HCT116 (cell line): ENCODE measurements at regions not wholly inside any gene's neighbourhood (a gene's known extent, or its start where the extent isn't known, plus 50 kb on each side); places are given as distances from the start of the nearest gene placed in this dataset.

Source experiments
- ATAC-seq: fragments of 200-7000 bp; cut with Tn5 transposase; 2 replicates; pipeline ENCODE4 v1.9.1; 2020; ENCODE audit warnings: mild to moderate bottlenecking, moderate library complexity
- BruUV-seq: library from RNA; stranded (reverse); fragments of 400-500 nt; replicated peaks from 2 replicates; lab custom pipeline; 2021; lab: Mats Ljungman, UMichigan
- CTCF ChIA-PET: fragments of 300-600 bp; sonication (Branson Sonifier 250); formaldehyde crosslinking; loops from one replicate; lab custom pipeline; 2021; ENCODE audit warnings: antibody characterized with exemption; lab: Charles Lee
- POLR2A ChIA-PET: fragments of 300-600, 350-600 bp; sonication (Branson Sonifier 250); formaldehyde crosslinking; loops from one replicate; lab custom pipeline; 2021; ENCODE audit warnings: antibody characterized with exemption; lab: Charles Lee
- RAD21 ChIA-PET, 2 experiments: fragments of 300-600 bp; sonication (Branson Sonifier 250); formaldehyde crosslinking; loops; one replicate each; lab custom pipeline; 2023; ENCODE audit warnings: low total read pairs in 2 of 2; ENCODE audit not compliant: uncharacterized antibody in 2 of 2, unreplicated experiment in 2 of 2, low non-redundant PET in 1 of 2; lab: Charles Lee
- DNase-seq: peaks from one replicate; pipeline ENCODE4 v3.0.0-alpha.2; 2010; ENCODE audit warnings: low read depth, low spot score
- H2AFZ ChIP-seq: fragments of 200-600 bp; shearing (Covaris generic), sonication (generic); 2 replicates; pipeline ENCODE4 v1.6.1; 2017; ENCODE audit warnings: low read depth, mixed run types, mixed read lengths, antibody characterized with exemption, low read length; ENCODE audit not compliant: poor library complexity, severe bottlenecking
- H3K27ac ChIP-seq: 2 replicates; pipeline ENCODE4 v1.5.1; 2012; ENCODE audit warnings: low read depth, low read length
- H3K27me3 ChIP-seq: fragments of 200-600 bp; sonication (generic); 2 replicates; pipeline ENCODE4 v1.6.1; 2016; ENCODE audit warnings: mixed run types, low read length, mixed read lengths; ENCODE audit not compliant: insufficient read depth
- H3K36me3 ChIP-seq, 2 experiments: fragments of 200-500 bp in 1 of 2; fragments of 200-600 bp in 1 of 2; sonication (Bioruptor generic) in 1 of 2; sonication (generic) in 1 of 2; 2 replicates each; pipeline versions ENCODE4 v1.5.1 to v1.6.1; 2014 to 2016; ENCODE audit warnings: low read length in 2 of 2, inconsistent platforms in 1 of 2, mixed read lengths in 1 of 2, mixed run types in 1 of 2; ENCODE audit not compliant: insufficient read depth in 2 of 2, control insufficient read depth in 1 of 2
- H3K4me1 ChIP-seq, 2 experiments: fragments of 200-600 bp in 1 of 2; sonication (generic) in 1 of 2; 2 replicates each; pipeline versions ENCODE4 v1.5.1 to v1.6.1; 2012 to 2017; ENCODE audit warnings: low read length in 2 of 2, inconsistent platforms in 1 of 2, mild to moderate bottlenecking in 1 of 2, mixed read lengths in 1 of 2, mixed run types in 1 of 2, moderate library complexity in 1 of 2; ENCODE audit not compliant: insufficient read depth in 2 of 2, control insufficient read depth in 1 of 2
- H3K4me2 ChIP-seq: fragments of 200-600 bp; sonication (generic); 2 replicates; pipeline ENCODE4 v1.6.1; 2017; ENCODE audit warnings: mixed run types, low read length, mixed read lengths
- H3K4me3 ChIP-seq, 2 experiments: fragments of 200-600 bp in 1 of 2; sonication (generic) in 1 of 2; replicated peaks in 1 of 2; 2 replicates each; pipeline ENCODE4 v1.5.1; 2011 to 2016; ENCODE audit warnings: low read length in 2 of 2, control low read depth in 1 of 2, low read depth in 1 of 2, mild to moderate bottlenecking in 1 of 2, mixed read lengths in 1 of 2, mixed run types in 1 of 2
- H3K79me2 ChIP-seq: fragments of 200-600 bp; sonication (generic); 2 replicates; pipeline ENCODE4 v1.6.1; 2017; ENCODE audit warnings: mild to moderate bottlenecking, mixed run types, low read length, moderate library complexity, mixed read lengths; ENCODE audit not compliant: insufficient read depth
- H3K9ac ChIP-seq: fragments of 200-600 bp; sonication (generic); 2 replicates; pipeline ENCODE4 v1.6.1; 2016; ENCODE audit warnings: low read length, mixed read lengths
- H3K9me2 ChIP-seq: fragments of 200-600 bp; sonication (generic), shearing (Covaris generic); 2 replicates; pipeline ENCODE4 v1.6.1; 2017; ENCODE audit warnings: mixed run types, mild to moderate bottlenecking, moderate library complexity; ENCODE audit not compliant: insufficient read depth
- H3K9me3 ChIP-seq, 2 experiments: fragments of 200-500 bp in 1 of 2; fragments of 200-600 bp in 1 of 2; sonication (Bioruptor generic) in 1 of 2; sonication (generic) in 1 of 2; 2 replicates each; pipeline ENCODE4 v1.6.1; 2014 to 2017; ENCODE audit warnings: low read length in 2 of 2, mixed read lengths in 2 of 2, inconsistent platforms in 1 of 2, low read depth in 1 of 2, mild to moderate bottlenecking in 1 of 2, mixed run types in 1 of 2, moderate library complexity in 1 of 2; ENCODE audit not compliant: control insufficient read depth in 1 of 2, insufficient read depth in 1 of 2
- H4K20me1 ChIP-seq: fragments of 200-600 bp; sonication (generic), shearing (Covaris generic); 2 replicates; pipeline ENCODE4 v1.6.1; 2017; ENCODE audit warnings: mixed run types, mild to moderate bottlenecking, moderate library complexity; ENCODE audit not compliant: insufficient read depth
- CBX3 ChIP-seq: IDR thresholded peaks from 2 replicates; pipeline ENCODE4 v1.6.1; 2012; ENCODE audit warnings: low read depth
- EGR1 ChIP-seq: IDR thresholded peaks from 2 replicates; pipeline ENCODE4 v1.6.1; 2012; ENCODE audit warnings: low read depth
- EZH2phosphoT487 ChIP-seq: fragments of 200-600 bp; IDR thresholded peaks from 2 replicates; pipeline ENCODE4 v1.6.1; 2018; ENCODE audit warnings: antibody characterized with exemption, borderline replicate concordance
- FOSL1 ChIP-seq: IDR thresholded peaks from 2 replicates; pipeline ENCODE4 v1.6.1; 2012; ENCODE audit warnings: low read depth
- JUND ChIP-seq: IDR thresholded peaks from 2 replicates; pipeline ENCODE4 v1.6.1; 2012
- POLR2AphosphoS5 ChIP-seq: IDR thresholded peaks from 2 replicates; pipeline ENCODE4 v1.6.1; 2011; ENCODE audit warnings: mild to moderate bottlenecking, low read depth, low read length, moderate library complexity
- SP1 ChIP-seq: IDR thresholded peaks from 2 replicates; pipeline ENCODE4 v1.6.1; 2012; ENCODE audit warnings: low read depth
- SRF ChIP-seq: IDR thresholded peaks from 2 replicates; pipeline ENCODE4 v1.6.1; 2012; ENCODE audit warnings: low read depth
- ZNF274 ChIP-seq: fragments of 200-500 bp; sonication (Bioruptor generic); IDR thresholded peaks from 2 replicates; pipeline ENCODE4 v1.6.1; 2014; ENCODE audit warnings: mild to moderate bottlenecking, low read depth, low read length, inconsistent platforms
- intact Hi-C: fragments of 100-400 bp; cut with micrococcal nuclease; formaldehyde crosslinking; loops from 2 replicates; pipeline ENCODE4 v1.10.0; 2022
- TF ChIP-seq, protein P1 (sequence below): IDR thresholded peaks from 2 replicates; pipeline ENCODE4 v1.6.1; 2012
- TF ChIP-seq, protein P2 (sequence below): IDR thresholded peaks from 2 replicates; pipeline ENCODE4 v1.6.1; 2012; ENCODE audit warnings: low read depth

DNA sequence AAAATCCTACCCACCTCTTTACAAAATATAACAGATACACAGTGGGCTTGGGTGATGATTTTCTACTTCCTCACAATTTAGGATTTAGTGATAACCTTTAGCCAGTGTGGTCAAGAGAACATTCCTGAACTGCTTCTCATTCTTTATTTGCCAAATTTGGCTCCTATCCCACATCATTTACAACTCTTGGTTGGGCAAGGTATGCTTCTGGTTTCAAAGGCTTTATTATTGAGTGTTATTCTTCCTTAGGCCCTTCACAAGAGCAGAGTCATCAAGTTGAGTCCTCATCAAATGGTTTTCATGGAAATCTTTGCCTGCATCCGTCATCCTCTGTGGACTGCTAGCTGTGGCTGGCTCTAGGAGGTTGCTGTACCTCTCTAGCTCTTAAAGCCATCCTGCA, 472.0 kb upstream of the ETAA1 start:
- ChIA-PET POLR2A (no interaction called here), CTCF (no interaction called here), RAD21 (no interaction called here)
- no peaks in the 10 kb centered on the region for H3K4me1 ChIP-seq
- intact Hi-C loops: no loop called here
- H2AFZ ChIP-seq: no peak overlapping the region
- H3K27ac ChIP-seq: no peak overlapping the region
- no TSS peak for BruUV-seq
- H3K9me2 ChIP-seq: no peaks in the 10 kb centered on the region
- no peak for ATAC-seq
- H3K4me2 ChIP-seq: no peak overlapping the region
- no peaks in the 10 kb centered on the region for H3K36me3 ChIP-seq
- H4K20me1 ChIP-seq: no peaks in the 10 kb centered on the region
- peaks cover 0 to 5% of the 10 kb centered on the region in 2 experiments; a peak in 2 of 4 replicates for H3K9me3 ChIP-seq
- H3K4me3 ChIP-seq: no peak overlapping the region
- H3K27me3 ChIP-seq: no peaks in the 10 kb centered on the region
- no peak overlapping the region for H3K9ac ChIP-seq
- DNase-seq: no peak
- H3K79me2 ChIP-seq: no peaks in the 10 kb centered on the region
- TF ChIP-seq POLR2AphosphoS5: no peak
- no peak for TF ChIP-seq SP1
- TF ChIP-seq CBX3: no peak
- no peak for TF ChIP-seq EZH2phosphoT487
- TF ChIP-seq, protein P1, sequence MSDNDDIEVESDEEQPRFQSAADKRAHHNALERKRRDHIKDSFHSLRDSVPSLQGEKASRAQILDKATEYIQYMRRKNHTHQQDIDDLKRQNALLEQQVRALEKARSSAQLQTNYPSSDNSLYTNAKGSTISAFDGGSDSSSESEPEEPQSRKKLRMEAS: no peak
- no peak for TF ChIP-seq FOSL1
- no peak for TF ChIP-seq ZNF274
- TF ChIP-seq, protein P2, sequence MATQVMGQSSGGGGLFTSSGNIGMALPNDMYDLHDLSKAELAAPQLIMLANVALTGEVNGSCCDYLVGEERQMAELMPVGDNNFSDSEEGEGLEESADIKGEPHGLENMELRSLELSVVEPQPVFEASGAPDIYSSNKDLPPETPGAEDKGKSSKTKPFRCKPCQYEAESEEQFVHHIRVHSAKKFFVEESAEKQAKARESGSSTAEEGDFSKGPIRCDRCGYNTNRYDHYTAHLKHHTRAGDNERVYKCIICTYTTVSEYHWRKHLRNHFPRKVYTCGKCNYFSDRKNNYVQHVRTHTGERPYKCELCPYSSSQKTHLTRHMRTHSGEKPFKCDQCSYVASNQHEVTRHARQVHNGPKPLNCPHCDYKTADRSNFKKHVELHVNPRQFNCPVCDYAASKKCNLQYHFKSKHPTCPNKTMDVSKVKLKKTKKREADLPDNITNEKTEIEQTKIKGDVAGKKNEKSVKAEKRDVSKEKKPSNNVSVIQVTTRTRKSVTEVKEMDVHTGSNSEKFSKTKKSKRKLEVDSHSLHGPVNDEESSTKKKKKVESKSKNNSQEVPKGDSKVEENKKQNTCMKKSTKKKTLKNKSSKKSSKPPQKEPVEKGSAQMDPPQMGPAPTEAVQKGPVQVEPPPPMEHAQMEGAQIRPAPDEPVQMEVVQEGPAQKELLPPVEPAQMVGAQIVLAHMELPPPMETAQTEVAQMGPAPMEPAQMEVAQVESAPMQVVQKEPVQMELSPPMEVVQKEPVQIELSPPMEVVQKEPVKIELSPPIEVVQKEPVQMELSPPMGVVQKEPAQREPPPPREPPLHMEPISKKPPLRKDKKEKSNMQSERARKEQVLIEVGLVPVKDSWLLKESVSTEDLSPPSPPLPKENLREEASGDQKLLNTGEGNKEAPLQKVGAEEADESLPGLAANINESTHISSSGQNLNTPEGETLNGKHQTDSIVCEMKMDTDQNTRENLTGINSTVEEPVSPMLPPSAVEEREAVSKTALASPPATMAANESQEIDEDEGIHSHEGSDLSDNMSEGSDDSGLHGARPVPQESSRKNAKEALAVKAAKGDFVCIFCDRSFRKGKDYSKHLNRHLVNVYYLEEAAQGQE: no peak
- no peak for TF ChIP-seq JUND
- no peak for TF ChIP-seq SRF
- TF ChIP-seq EGR1: no peak
- TF ChIP-seq, all 23 proteins: peak for 0
